ENCODE measurements at regions not wholly inside any gene's neighbourhood (a gene's known extent, or its start where the extent isn't known, plus 50 kb on each side); places are given as distances from the start of the nearest gene placed in this dataset.

GRCh38 chr4:180052629-180053028, 2190.6 kb upstream of the TENM3 start:
- TF ChIP-seq, protein P1, sequence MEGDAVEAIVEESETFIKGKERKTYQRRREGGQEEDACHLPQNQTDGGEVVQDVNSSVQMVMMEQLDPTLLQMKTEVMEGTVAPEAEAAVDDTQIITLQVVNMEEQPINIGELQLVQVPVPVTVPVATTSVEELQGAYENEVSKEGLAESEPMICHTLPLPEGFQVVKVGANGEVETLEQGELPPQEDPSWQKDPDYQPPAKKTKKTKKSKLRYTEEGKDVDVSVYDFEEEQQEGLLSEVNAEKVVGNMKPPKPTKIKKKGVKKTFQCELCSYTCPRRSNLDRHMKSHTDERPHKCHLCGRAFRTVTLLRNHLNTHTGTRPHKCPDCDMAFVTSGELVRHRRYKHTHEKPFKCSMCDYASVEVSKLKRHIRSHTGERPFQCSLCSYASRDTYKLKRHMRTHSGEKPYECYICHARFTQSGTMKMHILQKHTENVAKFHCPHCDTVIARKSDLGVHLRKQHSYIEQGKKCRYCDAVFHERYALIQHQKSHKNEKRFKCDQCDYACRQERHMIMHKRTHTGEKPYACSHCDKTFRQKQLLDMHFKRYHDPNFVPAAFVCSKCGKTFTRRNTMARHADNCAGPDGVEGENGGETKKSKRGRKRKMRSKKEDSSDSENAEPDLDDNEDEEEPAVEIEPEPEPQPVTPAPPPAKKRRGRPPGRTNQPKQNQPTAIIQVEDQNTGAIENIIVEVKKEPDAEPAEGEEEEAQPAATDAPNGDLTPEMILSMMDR (IDR thresholded peaks at IDR 0.05): no peak
- TF ChIP-seq POLR2A (IDR thresholded peaks at IDR 0.05): no peak
